Fibroblast of mammary gland (primary cell): ENCODE measurements at regions not wholly inside any gene's neighbourhood (a gene's known extent, or its start where the extent isn't known, plus 50 kb on each side); places are given as distances from the start of the nearest gene placed in this dataset.
A peak's percentile ranks its signal among the peaks of the same experiment; 100 is the strongest.
"Not testable (repeated sequence)": the region's sequence is repeated elsewhere in the genome, so short reads cannot be mapped to it uniquely, and the experiment has no call there.

Experiments used
- DNase-seq: peaks from one replicate; pipeline ENCODE4 v3.0.0-alpha.2; 2010; ENCODE audit warnings: low read depth
- H3K4me3 ChIP-seq: 2 replicates; pipeline ENCODE4 v1.5.1; 2011; ENCODE audit warnings: low read depth, mild to moderate bottlenecking, low read length, moderate library complexity; ENCODE audit not compliant: control insufficient read depth
- CTCF ChIP-seq: conservative IDR thresholded peaks from 2 replicates; pipeline ENCODE4 v1.5.1; 2011; ENCODE audit warnings: low read depth, low read length, inconsistent platforms; ENCODE audit not compliant: control insufficient read depth, insufficient read depth

- H3K4me3 ChIP-seq: peak overlapping the region; percentile 34
- peak; percentile 53 for DNase-seq
- no peak for TF ChIP-seq CTCF
Measured at GRCh38 chr1:47532921-47533792, 95.3 kb downstream of the FOXD2 start.

GRCh38 chr1:47533793-47534328 lies 96.0 kb downstream of the FOXD2 start:
- DNase-seq: no peak
- H3K4me3 ChIP-seq: no peak overlapping the region
- TF ChIP-seq CTCF: no peak

GRCh38 chr1:47534436-47534835 lies 96.6 kb downstream of the FOXD2 start:
- H3K4me3 ChIP-seq: no peak overlapping the region
- TF ChIP-seq CTCF: no peak
- DNase-seq: no peak

- DNase-seq: no peak
- H3K4me3 ChIP-seq: no peak overlapping the region
- no peak for TF ChIP-seq CTCF
Measured at GRCh38 chr1:47536646-47537118, 98.8 kb downstream of the FOXD2 start.

GRCh38 chr1:47537268-47537667 lies 99.4 kb downstream of the FOXD2 start:
- no peak for TF ChIP-seq CTCF
- H3K4me3 ChIP-seq: no peak overlapping the region
- DNase-seq: no peak

- TF ChIP-seq CTCF: no peak
- no peak for DNase-seq
Measured at GRCh38 chr1:47537966-47538365, 100.1 kb downstream of the FOXD2 start.

GRCh38 chr1:47538530-47538929 lies 100.7 kb downstream of the FOXD2 start:
- not testable (repeated sequence) for H3K4me3 ChIP-seq, DNase-seq

More at GRCh38 chr1:47537966-47538365, 100.1 kb downstream of the FOXD2 start:
- H3K4me3 ChIP-seq: no peak overlapping the region

GRCh38 chr1:47541705-47542104 lies 103.9 kb downstream of the FOXD2 start:
- DNase-seq, H3K4me3 ChIP-seq: not testable (repeated sequence)

- H3K4me3 ChIP-seq, DNase-seq: not testable (repeated sequence)
Measured at GRCh38 chr1:47543089-47543488, 105.2 kb downstream of the FOXD2 start.
